Loucy (cell line): ENCODE measurements at regions not wholly inside any gene's neighbourhood (a gene's known extent, or its start where the extent isn't known, plus 50 kb on each side); places are given as distances from the start of the nearest gene placed in this dataset.

ENCODE experiments used
- H2AFZ ChIP-seq: fragments of 200-600 bp; sonication (generic); 2 replicates; pipeline ENCODE4 v1.6.0; 2016; ENCODE audit warnings: antibody characterized with exemption, mild to moderate bottlenecking, low read length, moderate library complexity
- H3F3A ChIP-seq: fragments of 200-600 bp; 2 replicates; pipeline ENCODE4 v1.6.0; 2016; ENCODE audit warnings: antibody characterized with exemption, low read depth, mild to moderate bottlenecking
- H3K27me3 ChIP-seq: fragments of 200-600 bp; sonication (generic); 2 replicates; pipeline ENCODE4 v1.6.1; 2014; ENCODE audit warnings: low read length, mild to moderate bottlenecking; ENCODE audit not compliant: insufficient read depth, poor library complexity, severe bottlenecking
- H3K36me3 ChIP-seq: fragments of 200-600 bp; sonication (generic); 2 replicates; pipeline ENCODE4 v1.6.1; 2016; ENCODE audit warnings: low read length; ENCODE audit not compliant: insufficient read depth
- H3K4me1 ChIP-seq: fragments of 200-600 bp; sonication (generic); 2 replicates; pipeline ENCODE4 v1.5.1; 2014; ENCODE audit warnings: low read length, mild to moderate bottlenecking; ENCODE audit not compliant: insufficient read depth, poor library complexity, severe bottlenecking
- H3K4me2 ChIP-seq: fragments of 200-600 bp; sonication (generic); 2 replicates; pipeline ENCODE4 v1.6.0; 2014; ENCODE audit warnings: antibody characterized with exemption, low read length, low read depth, mild to moderate bottlenecking; ENCODE audit not compliant: poor library complexity, severe bottlenecking
- H3K4me3 ChIP-seq: fragments of 200-600 bp; sonication (generic); 2 replicates; pipeline ENCODE4 v1.5.1; 2014; ENCODE audit warnings: low read length, mild to moderate bottlenecking, mixed read lengths; ENCODE audit not compliant: poor library complexity, severe bottlenecking
- H3K79me2 ChIP-seq: fragments of 200-600 bp; sonication (generic); 2 replicates; pipeline ENCODE4 v1.6.1; 2014; ENCODE audit warnings: low read length; ENCODE audit not compliant: insufficient read depth
- H3K9ac ChIP-seq: fragments of 200-600 bp; sonication (generic); 2 replicates; pipeline ENCODE4 v1.6.0; 2014; ENCODE audit warnings: mild to moderate bottlenecking, low read depth, low read length, moderate library complexity; ENCODE audit not compliant: poor library complexity, severe bottlenecking
- H3K9me2 ChIP-seq: fragments of 200-600 bp; sonication (generic); replicated peaks from 2 replicates; pipeline ENCODE4 v1.6.1; 2016; ENCODE audit warnings: low read depth, low read length, mixed read lengths
- H3K9me3 ChIP-seq: fragments of 200-600 bp; sonication (generic); 2 replicates; pipeline ENCODE4 v1.6.1; 2014; ENCODE audit warnings: mild to moderate bottlenecking, antibody characterized with exemption, low read length, low read depth; ENCODE audit not compliant: insufficient read depth
- H4K20me1 ChIP-seq: fragments of 200-600 bp; sonication (generic); 2 replicates; pipeline ENCODE4 v1.6.0; 2014; ENCODE audit warnings: antibody characterized with exemption, low read length, mild to moderate bottlenecking; ENCODE audit not compliant: insufficient read depth, poor library complexity, severe bottlenecking
- EZH2phosphoT487 ChIP-seq: fragments of 200-600 bp; IDR thresholded peaks from 2 replicates; pipeline ENCODE4 v1.6.1; 2018; ENCODE audit warnings: antibody characterized with exemption, mild to moderate bottlenecking, moderate library complexity, borderline replicate concordance
- TF ChIP-seq, protein P1 (sequence below): fragments of 200-600 bp; sonication (generic); conservative IDR thresholded peaks from 2 replicates; pipeline ENCODE4 v1.5.1; 2014; ENCODE audit warnings: mild to moderate bottlenecking, antibody characterized with exemption, low read length

DNA sequence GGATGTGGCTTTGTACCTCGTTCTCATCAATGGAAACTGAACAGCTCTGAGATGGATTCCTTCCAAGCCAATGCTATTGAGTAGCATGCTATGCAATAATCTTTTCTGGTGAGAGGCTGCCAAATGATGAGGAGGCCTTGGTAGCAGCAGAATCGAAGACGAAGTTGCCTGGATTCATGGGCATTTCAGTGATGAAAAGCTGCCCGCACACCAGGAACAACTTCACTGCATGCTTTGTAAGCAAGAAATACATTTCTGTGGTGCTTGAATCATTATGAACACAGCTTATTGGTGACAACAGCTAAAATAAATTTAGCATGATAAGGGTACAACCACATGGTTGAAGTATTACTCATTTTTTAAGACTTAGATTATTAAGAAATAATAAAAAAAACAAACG lies 246.8 kb upstream of the ROBO1 start:
- no peaks in the 10 kb centered on the region for H3K79me2 ChIP-seq

GRCh38 chr3:80010021-80010571 lies 242.3 kb upstream of the ROBO1 start:
- Histone ChIP-seq H3K9me2 (no peaks in the 10 kb centered on the region), H3K4me2 (no peak overlapping the region), H3K36me3 (no peaks in the 10 kb centered on the region), H3K4me3 (no peak overlapping the region), H3F3A (no peaks in the 10 kb centered on the region), H3K9ac (no peak overlapping the region), H3K79me2 (no peaks in the 10 kb centered on the region), H3K27me3 (no peaks in the 10 kb centered on the region), H4K20me1 (no peaks in the 10 kb centered on the region), H2AFZ (no peak overlapping the region), H3K4me1 (no peaks in the 10 kb centered on the region), H3K9me3 (no peaks in the 10 kb centered on the region)
- TF ChIP-seq EZH2phosphoT487: no peak
- TF ChIP-seq, protein P1, sequence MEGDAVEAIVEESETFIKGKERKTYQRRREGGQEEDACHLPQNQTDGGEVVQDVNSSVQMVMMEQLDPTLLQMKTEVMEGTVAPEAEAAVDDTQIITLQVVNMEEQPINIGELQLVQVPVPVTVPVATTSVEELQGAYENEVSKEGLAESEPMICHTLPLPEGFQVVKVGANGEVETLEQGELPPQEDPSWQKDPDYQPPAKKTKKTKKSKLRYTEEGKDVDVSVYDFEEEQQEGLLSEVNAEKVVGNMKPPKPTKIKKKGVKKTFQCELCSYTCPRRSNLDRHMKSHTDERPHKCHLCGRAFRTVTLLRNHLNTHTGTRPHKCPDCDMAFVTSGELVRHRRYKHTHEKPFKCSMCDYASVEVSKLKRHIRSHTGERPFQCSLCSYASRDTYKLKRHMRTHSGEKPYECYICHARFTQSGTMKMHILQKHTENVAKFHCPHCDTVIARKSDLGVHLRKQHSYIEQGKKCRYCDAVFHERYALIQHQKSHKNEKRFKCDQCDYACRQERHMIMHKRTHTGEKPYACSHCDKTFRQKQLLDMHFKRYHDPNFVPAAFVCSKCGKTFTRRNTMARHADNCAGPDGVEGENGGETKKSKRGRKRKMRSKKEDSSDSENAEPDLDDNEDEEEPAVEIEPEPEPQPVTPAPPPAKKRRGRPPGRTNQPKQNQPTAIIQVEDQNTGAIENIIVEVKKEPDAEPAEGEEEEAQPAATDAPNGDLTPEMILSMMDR: no peak

More for the DNA sequence above, 246.8 kb upstream of the ROBO1 start:
- H3K9me2 ChIP-seq: no peaks in the 10 kb centered on the region
- no peaks in the 10 kb centered on the region for H3K9me3 ChIP-seq
- H4K20me1 ChIP-seq: no peaks in the 10 kb centered on the region
- H3K27me3 ChIP-seq: no peaks in the 10 kb centered on the region
- peaks cover 9% of the 10 kb centered on the region for H3K4me1 ChIP-seq
- H3F3A ChIP-seq: no peaks in the 10 kb centered on the region
- TF ChIP-seq EZH2phosphoT487: no peak
- TF ChIP-seq, protein P1: no peak
- H3K4me3 ChIP-seq: no peak overlapping the region
- no peak overlapping the region for H2AFZ ChIP-seq
- no peak overlapping the region for H3K4me2 ChIP-seq
- H3K9ac ChIP-seq: no peak overlapping the region
- H3K36me3 ChIP-seq: no peaks in the 10 kb centered on the region

DNA sequence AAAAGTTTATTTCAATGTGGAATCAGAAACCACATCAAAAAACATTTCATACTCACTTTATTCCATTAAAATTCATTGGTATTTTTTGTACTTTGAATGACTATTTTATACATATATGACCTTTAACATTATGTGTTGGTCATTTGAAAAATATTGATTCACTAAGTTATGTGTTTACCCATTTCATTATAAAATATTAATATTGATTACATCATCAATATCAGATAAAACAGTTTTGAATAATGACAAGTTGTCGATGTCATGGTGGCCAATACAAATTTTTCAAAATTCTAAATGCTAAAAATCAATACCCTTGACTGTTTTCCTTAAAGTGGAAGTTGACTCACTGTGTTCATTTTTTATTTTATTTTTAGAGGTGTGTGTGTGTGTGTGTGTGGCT lies 239.7 kb upstream of the ROBO1 start:
- H3K4me1 ChIP-seq: no peaks in the 10 kb centered on the region
- H3K27me3 ChIP-seq: no peaks in the 10 kb centered on the region
- no peak overlapping the region for H2AFZ ChIP-seq
- no peaks in the 10 kb centered on the region for H3K36me3 ChIP-seq
- H3F3A ChIP-seq: no peaks in the 10 kb centered on the region
- no peaks in the 10 kb centered on the region for H4K20me1 ChIP-seq
- H3K4me3 ChIP-seq: no peak overlapping the region
- no peak for TF ChIP-seq EZH2phosphoT487
- TF ChIP-seq, protein P1: no peak
- no peaks in the 10 kb centered on the region for H3K9me3 ChIP-seq
- no peak overlapping the region for H3K9ac ChIP-seq
- H3K9me2 ChIP-seq: no peaks in the 10 kb centered on the region
- no peaks in the 10 kb centered on the region for H3K79me2 ChIP-seq
- H3K4me2 ChIP-seq: no peak overlapping the region
